ENCODE measurements at regions not wholly inside any gene's neighbourhood (a gene's known extent, or its start where the extent isn't known, plus 50 kb on each side); places are given as distances from the start of the nearest gene placed in this dataset.

DNA sequence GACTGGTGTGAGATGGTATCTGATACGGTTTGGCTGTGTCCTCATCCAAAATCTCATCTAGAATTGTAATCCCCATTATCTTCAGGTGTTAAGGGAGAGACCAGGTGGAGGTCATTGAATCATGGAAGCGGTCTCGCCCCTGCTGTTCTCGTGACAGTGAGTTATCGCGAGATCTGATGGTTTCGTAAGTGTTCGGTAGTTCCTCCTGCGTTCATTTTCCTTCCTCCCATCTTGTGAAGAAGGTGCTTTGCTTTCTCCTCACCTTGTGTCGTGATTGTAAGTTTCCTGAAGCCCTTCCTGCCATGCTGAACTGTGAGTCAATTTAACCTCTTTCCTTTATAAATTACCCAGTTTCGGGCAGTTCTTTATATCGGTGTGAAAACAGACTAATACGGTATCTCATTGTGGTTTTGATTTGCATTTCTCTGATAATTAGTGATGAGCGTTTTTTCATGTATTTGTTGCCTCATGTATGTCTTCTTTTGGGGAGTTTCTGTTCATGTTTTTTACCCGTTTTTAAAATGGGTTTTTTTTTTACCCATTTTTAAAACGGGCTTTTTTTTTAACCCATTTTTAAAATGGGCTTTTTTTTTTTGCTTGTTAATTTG is 102.8 kb upstream of the SLC10A2 start:
- no peaks in the 10 kb centered on the region for H3K9me3 ChIP-seq (ENCODE audit: low read depth)

DNA sequence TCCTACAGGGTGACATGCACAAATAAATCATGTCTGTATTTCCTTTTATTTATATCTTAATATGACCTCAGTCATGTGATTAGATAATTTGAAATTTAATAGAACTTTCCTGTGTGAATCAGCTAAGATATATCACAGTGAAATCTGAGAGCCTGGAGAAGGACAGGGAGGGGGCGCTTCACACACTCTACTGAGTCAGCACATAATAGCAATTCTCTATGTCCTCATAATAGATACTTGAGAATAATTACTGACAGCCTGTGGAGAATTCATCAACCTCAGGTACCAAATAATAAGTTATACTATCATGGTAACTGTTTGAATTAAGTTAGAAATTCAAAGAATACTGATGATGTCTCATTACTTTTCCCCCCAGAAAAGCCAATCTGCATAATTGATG is 98.0 kb upstream of the SLC10A2 start:
- H3K36me3 ChIP-seq (replicated peaks; ENCODE audit: insufficient read depth, low read depth): no peaks in the 10 kb centered on the region
- no peak overlapping the region for H3K27ac ChIP-seq
- H3K4me3 ChIP-seq: no peak overlapping the region
- no peak for DNase-seq (ENCODE audit: low spot score)
- H4K20me1 ChIP-seq (ENCODE audit: insufficient read depth, poor library complexity, severe bottlenecking): no peaks in the 10 kb centered on the region
- H3K79me2 ChIP-seq: no peaks in the 10 kb centered on the region
- WGBS (ENCODE audit: low lambda C conversion rate, missing lambda C conversion rate): 89% methylated on average over 1 of the region's 1 CpG
- H3K27me3 ChIP-seq: no peaks in the 10 kb centered on the region
- no peak overlapping the region for H3K4me2 ChIP-seq
- TF ChIP-seq, protein P1, sequence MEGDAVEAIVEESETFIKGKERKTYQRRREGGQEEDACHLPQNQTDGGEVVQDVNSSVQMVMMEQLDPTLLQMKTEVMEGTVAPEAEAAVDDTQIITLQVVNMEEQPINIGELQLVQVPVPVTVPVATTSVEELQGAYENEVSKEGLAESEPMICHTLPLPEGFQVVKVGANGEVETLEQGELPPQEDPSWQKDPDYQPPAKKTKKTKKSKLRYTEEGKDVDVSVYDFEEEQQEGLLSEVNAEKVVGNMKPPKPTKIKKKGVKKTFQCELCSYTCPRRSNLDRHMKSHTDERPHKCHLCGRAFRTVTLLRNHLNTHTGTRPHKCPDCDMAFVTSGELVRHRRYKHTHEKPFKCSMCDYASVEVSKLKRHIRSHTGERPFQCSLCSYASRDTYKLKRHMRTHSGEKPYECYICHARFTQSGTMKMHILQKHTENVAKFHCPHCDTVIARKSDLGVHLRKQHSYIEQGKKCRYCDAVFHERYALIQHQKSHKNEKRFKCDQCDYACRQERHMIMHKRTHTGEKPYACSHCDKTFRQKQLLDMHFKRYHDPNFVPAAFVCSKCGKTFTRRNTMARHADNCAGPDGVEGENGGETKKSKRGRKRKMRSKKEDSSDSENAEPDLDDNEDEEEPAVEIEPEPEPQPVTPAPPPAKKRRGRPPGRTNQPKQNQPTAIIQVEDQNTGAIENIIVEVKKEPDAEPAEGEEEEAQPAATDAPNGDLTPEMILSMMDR (IDR thresholded peaks at IDR 0.05; ENCODE audit: poor library complexity): no peak
- TF ChIP-seq EZH2 (IDR thresholded peaks at IDR 0.05; ENCODE audit: borderline replicate concordance): no peak
- no peak for TF ChIP-seq EZH2phosphoT487 (IDR thresholded peaks at IDR 0.05; ENCODE audit: low read depth, severe bottlenecking, unreplicated experiment)
- H2AFZ ChIP-seq: no peak overlapping the region
- no peaks in the 10 kb centered on the region for H3K9me2 ChIP-seq (replicated peaks; ENCODE audit: insufficient read depth)
- H3K4me1 ChIP-seq (ENCODE audit: insufficient read depth): no peaks in the 10 kb centered on the region
- no peaks in the 10 kb centered on the region for H3K9me3 ChIP-seq (ENCODE audit: low read depth)

More for the DNA sequence above, 102.8 kb upstream of the SLC10A2 start:
- DNase-seq (ENCODE audit: low spot score): no peak
- Histone ChIP-seq H2AFZ (no peak overlapping the region), H3K9me2 (replicated peaks; ENCODE audit: insufficient read depth) (no peaks in the 10 kb centered on the region), H3K4me2 (no peak overlapping the region), H3K27me3 (no peaks in the 10 kb centered on the region), H3K4me1 (ENCODE audit: insufficient read depth) (no peaks in the 10 kb centered on the region), H3K36me3 (replicated peaks; ENCODE audit: insufficient read depth, low read depth) (no peaks in the 10 kb centered on the region), H4K20me1 (ENCODE audit: insufficient read depth, poor library complexity, severe bottlenecking) (no peaks in the 10 kb centered on the region), H3K4me3 (no peak overlapping the region), H3K79me2 (no peaks in the 10 kb centered on the region), H3K27ac (no peak overlapping the region)
- 94% methylated on average over 16 of the region's 16 CpGs for WGBS (ENCODE audit: low lambda C conversion rate, missing lambda C conversion rate)
- TF ChIP-seq EZH2phosphoT487 (IDR thresholded peaks at IDR 0.05; ENCODE audit: low read depth, severe bottlenecking, unreplicated experiment) (no peak), EZH2 (IDR thresholded peaks at IDR 0.05; ENCODE audit: borderline replicate concordance) (no peak)
- TF ChIP-seq, protein P1 (IDR thresholded peaks at IDR 0.05; ENCODE audit: poor library complexity): no peak

DNA sequence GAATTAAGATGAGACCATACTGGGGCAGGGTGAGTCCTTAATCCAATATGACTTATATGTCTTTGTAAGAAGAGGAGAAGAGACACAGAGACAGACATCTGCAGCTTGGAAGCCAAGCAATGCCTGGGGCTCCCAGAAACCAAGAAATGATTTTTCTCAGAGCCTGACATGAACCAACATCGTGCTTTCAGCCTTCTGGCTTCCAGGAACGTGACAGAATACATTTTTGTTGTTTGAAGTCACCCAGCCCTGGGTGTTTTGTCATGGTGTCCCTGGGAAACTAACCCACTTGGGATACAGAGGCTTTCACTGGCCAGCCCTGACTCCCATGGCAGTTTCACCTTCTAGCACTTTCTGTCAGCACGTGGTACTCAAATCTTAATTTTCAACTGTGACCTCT is 95.3 kb upstream of the SLC10A2 start:
- H3K4me1 ChIP-seq (ENCODE audit: insufficient read depth): no peaks in the 10 kb centered on the region
- no peaks in the 10 kb centered on the region for H3K9me2 ChIP-seq (replicated peaks; ENCODE audit: insufficient read depth)
- WGBS (ENCODE audit: low lambda C conversion rate, missing lambda C conversion rate): 78% methylated on average over 3 of the region's 3 CpGs
- TF ChIP-seq EZH2 (IDR thresholded peaks at IDR 0.05; ENCODE audit: borderline replicate concordance) (no peak), EZH2phosphoT487 (IDR thresholded peaks at IDR 0.05; ENCODE audit: low read depth, severe bottlenecking, unreplicated experiment) (no peak)
- TF ChIP-seq, protein P1 (IDR thresholded peaks at IDR 0.05; ENCODE audit: poor library complexity): no peak
- H3K27me3 ChIP-seq: no peaks in the 10 kb centered on the region
- DNase-seq (ENCODE audit: low spot score): peak; percentile 5
- H3K36me3 ChIP-seq (replicated peaks; ENCODE audit: insufficient read depth, low read depth): no peaks in the 10 kb centered on the region
- H2AFZ ChIP-seq: no peak overlapping the region
- no peaks in the 10 kb centered on the region for H3K79me2 ChIP-seq
- H3K9me3 ChIP-seq (ENCODE audit: low read depth): no peaks in the 10 kb centered on the region
- no peaks in the 10 kb centered on the region for H4K20me1 ChIP-seq (ENCODE audit: insufficient read depth, poor library complexity, severe bottlenecking)
- H3K4me3 ChIP-seq: no peak overlapping the region
- H3K27ac ChIP-seq: no peak overlapping the region
- H3K4me2 ChIP-seq: no peak overlapping the region

Data from hepatocyte (in vitro differentiated cells).